ENCODE measurements at regions not wholly inside any gene's neighbourhood (a gene's known extent, or its start where the extent isn't known, plus 50 kb on each side); places are given as distances from the start of the nearest gene placed in this dataset.

DNA sequence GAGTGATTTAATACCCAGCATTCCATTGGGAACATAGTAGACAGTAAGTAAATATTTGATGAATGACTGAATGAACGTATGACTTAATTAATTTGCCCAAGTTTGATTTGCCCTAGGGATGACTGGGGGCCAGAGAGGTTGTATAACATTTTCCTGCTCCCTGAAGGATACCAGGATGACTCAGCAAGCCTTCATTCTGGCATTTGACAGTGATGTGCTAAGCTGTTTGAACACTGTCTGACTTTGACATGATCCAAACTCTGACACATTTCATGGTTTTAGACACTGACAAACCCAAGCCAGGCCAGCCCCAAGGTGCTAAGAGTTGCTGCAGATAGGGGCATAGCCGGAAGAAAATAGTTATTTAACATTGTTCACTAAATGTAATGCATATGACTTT is 53.4 kb upstream of the KLF12 start:
- TF ChIP-seq, protein P1, sequence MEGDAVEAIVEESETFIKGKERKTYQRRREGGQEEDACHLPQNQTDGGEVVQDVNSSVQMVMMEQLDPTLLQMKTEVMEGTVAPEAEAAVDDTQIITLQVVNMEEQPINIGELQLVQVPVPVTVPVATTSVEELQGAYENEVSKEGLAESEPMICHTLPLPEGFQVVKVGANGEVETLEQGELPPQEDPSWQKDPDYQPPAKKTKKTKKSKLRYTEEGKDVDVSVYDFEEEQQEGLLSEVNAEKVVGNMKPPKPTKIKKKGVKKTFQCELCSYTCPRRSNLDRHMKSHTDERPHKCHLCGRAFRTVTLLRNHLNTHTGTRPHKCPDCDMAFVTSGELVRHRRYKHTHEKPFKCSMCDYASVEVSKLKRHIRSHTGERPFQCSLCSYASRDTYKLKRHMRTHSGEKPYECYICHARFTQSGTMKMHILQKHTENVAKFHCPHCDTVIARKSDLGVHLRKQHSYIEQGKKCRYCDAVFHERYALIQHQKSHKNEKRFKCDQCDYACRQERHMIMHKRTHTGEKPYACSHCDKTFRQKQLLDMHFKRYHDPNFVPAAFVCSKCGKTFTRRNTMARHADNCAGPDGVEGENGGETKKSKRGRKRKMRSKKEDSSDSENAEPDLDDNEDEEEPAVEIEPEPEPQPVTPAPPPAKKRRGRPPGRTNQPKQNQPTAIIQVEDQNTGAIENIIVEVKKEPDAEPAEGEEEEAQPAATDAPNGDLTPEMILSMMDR (IDR thresholded peaks at IDR 0.05; ENCODE audit: low read depth, low read length): no peak
- no peak for TF ChIP-seq MYC (IDR thresholded peaks at IDR 0.05; ENCODE audit: low read depth, low read length)

Measured in NB4 (cell line).